NCI-H2107 (cell line): ENCODE measurements at regions not wholly inside any gene's neighbourhood (a gene's known extent, or its start where the extent isn't known, plus 50 kb on each side); places are given as distances from the start of the nearest gene placed in this dataset.

Experiments
- DNase-seq: peaks from one replicate; lab custom pipeline; 2025; lab: John Stamatoyannopoulos, UW

DNA sequence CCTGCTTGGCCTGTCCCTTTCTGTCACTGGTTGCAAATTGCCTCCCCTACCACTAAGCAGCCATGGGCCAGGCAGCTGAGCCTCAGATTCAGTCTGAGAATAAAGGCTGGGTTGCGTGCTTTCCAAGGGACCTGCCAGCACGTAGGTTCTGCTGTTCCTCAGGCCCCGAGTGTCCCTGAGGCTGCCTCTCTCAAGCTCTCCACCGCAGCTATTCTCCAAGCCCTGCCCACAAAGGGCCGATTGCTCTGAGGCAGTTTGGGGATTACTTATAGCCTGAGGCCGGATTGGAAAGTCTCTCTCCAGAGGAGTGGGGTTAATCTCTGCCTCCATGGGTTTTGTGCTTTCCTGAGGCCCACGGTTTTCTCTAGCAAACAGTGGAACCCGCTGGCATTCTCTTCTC is 590.7 kb downstream of the BCOR start:
- no peak for DNase-seq

DNA sequence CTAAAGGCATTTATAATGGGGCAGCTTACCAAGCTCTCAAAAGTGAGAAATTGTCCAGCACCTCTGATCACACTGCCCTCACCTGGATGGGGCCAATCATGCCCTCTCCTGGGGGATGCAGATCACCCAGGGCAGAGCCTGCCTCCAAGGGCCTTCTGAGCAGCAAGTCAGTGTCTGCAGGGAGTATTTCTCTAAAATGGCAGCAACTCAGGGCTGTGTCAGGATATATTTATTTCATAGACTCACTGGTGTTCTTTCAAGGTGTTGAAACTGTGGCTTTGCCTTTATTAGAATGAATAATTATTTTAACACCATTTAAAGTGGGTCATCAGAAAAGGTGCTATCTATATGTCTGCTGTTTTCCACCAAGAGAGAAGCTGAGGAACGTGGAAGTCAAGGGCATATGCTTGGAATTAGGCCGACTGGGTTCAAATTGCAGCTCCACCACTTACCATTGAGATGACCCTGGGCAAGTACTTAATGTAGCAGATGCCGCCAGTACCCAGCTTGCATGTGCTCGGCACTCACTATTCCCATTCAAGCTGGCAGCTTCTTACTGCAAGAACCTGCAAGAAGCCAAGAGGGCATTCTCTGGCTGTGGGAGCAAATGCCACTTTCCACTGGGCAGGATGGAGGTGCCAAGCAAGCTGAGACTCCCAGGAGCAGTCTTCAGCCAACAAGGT is 590.0 kb downstream of the BCOR start:
- DNase-seq: no peak

DNA sequence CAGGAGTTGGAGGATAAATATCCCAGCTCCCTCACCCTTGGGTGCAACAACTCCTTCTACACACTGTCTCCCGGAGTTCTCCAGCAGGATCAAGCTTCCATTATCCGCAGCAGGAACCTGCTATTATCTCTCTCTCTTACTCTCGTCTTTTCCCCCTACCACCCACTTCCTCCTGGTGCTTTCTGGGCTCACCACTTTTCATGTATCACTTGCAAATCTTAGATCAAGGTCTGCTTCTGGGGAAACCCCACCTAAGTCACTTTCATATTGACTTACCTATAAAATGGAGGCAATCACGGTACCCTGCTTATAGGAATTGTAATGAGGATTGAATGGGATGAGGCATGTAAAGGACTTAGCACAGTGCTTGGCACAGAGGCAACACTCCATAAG is 589.5 kb downstream of the BCOR start:
- DNase-seq: no peak

DNA sequence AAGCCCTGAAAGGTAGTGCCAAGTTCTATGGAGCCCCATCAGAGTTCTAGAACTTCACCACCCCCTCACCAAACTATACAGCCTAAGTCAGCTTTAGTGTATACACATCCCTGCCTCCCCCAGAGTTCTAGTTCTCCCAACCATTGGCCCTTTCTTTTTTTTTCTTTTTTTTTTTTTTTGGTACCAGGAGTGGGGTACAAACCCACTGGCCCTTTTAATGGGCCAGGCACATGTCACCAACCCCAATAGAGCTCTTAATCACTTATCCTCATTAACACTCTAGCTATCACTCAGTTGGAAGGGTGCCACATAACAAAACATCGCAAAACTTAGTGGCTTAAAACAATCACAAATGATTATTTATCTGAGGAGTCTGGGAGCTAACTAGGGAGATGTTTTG is 588.6 kb downstream of the BCOR start:
- DNase-seq: no peak

DNA sequence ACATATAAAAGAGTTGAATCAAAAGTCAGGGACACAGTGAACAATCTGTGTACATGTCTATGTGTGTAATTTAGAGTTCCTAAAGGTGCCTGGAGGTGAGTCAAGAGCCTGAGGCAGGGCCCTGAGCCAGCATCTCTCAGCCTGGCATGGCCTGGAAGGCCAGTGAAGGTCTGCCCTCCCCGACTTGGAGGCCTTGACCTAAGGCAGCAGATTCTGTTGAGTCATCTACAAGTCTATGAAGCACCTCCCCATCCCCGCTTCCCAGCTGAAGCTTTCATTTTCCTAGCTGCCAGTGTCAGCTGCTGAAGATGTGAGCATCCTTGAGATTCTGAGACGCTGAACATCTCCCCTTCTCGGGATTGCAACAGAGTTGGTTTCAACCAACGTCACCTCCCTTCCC is 583.9 kb downstream of the BCOR start:
- no peak for DNase-seq

DNA sequence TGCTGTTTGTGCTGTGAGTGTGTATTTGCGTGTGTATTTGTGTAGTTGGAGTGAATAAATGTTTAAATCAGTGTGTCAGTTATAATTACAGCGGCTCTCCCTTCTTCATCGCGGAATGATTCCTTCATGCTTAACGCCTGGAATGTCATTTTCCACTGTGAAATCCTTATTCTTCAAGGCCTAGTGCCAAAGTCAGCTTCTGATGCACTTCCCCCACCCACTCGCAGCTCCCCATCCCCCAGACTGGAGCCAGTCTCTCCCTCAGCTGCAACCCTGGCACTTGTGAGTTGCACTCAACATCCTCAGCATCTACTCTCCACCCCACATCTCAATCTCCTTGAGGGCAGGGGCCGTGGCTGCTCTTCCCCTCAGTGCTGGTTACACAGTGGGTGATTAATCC is 583.0 kb downstream of the BCOR start:
- no peak for DNase-seq

DNA sequence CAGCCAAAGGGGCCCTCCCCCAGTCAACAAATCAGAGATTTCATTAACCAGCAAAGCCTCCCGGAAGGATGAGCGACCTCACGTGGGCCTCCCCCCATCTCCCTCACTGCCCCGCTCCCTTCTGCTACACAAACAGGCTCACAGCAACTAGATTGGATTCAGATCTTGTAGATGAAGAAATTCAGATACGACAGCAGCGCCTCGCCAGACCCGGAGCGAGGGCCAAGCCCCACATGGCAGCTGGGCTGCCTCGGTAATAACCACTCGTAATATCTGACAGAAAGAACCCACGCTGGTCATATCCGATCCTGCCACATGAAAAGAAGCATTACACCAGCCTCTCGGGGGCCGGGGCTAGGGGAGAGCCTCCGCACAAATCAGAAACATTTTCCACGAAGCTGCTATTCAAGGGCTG is 581.3 kb downstream of the BCOR start:
- DNase-seq: no peak

DNA sequence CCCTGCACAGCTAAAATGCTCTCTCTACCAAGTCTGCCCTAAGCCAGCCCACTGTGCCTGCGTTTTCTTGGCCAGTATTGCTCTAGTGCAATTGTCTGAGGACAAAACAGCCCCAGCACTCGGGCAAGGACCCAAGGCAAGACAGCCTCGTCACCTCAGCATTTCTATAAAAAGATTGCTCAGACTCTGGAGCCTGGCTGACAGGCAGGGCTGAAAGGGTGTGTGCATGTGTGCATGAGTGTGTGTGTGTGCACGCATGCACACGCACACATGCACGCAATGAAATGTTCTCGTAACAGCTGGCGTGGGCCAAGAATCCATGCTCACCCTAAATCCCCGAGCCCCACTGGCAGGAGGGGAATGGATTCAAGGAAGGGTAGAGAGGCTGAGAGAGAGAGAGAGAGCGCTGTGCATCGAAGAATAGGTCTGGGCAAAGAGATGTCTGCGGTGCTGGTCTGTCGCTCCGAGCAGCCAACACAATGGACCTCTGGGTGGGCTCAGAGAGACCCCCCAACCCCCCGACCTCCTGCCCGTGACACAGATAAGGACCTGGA is 579.2 kb downstream of the BCOR start:
- DNase-seq: no peak

DNA sequence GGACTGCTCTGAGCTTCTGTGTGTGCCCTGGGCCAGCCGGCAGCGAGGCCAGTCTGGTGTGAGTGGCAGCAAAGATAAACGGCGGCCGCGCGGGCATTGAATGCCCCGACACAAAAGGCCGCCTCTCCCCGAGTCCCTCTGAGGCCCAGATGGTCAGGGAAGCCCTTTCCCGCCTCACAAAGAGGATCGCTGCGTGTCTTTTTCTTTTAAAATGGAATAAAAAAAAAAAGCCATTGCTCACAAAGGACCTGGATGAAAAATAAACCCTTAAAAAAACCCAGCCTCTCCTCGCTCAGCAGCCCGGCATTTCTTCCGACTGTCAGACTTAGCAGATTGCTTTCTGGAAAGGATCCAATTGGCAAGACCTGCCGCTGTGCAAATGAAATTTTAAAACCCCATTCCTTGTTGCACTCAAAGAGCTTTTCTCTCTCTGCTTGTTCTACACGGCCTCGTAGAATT is 578.7 kb downstream of the BCOR start:
- peak; percentile 75 for DNase-seq

DNA sequence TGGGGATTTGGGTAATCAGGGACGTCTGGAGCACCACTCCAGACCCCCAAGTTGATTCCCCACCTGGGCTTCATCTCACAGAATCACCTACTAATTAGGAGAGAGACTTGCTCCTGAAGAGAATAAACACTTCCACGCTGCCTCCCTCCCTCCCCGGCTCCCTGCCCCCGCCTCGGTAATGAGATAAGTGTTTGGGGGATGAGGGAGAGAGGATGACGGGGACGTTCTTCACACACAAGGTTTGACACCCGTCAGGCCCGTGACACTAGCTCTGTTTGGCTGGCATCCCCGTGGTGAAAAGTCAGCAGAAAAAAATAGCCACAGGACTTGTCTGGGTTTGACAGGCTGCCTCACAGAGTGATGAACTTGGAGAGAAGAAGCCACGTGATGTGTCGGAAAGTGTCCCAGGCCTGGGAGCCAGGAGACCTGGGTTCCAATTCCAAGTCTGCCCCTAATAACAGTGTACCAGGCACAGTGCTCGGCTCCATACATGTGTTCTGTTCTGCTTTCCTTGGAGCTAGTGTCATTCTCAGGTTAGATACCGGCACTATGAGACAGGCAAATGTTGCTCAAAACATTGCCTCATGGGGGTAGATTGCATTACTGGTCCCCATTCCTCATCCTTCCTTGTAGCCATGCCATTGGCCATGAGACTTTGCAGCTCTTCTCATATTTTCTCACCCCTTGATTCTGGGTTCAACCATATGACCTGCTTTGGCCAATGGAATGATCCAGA is 578.0 kb downstream of the BCOR start:
- peak; percentile 9 for DNase-seq

DNA sequence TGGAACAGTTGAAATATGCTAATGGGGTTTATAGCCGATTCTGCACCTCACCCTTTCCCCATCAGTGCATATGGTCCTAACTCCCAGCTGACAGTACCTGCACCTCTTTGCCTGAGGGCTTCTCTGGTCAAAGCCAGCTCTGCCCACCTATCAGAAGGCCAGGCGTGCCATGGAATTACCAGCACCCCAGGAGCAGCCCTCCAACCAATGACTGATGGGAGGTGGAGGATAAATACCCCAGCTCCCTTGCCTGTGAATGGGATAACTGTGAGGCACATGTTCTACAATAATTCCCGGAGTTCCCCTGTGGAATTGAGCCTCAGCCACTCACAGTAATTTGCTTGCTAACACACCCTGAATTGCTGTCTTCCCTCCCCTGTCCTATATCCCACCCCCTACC is 572.0 kb downstream of the BCOR start:
- no peak for DNase-seq

DNA sequence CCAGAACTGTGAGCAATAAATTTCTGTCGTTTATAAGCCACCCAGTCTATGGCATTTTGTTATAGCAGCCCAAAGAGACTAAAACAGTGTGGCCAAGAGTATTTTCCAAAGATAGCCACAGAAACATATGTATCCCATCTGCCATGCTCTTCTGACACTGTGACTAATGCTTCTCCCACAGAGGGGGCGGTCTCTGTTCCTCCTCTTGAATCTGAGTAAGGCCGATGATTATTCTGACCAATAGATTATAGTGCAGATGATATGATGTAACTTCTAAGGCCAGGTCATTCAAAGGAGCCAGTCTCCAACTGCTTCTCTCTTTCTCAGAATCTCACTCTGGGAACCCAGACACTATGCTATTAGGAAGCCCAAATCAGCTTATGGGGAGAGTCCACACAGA is 570.7 kb downstream of the BCOR start:
- DNase-seq: no peak

DNA sequence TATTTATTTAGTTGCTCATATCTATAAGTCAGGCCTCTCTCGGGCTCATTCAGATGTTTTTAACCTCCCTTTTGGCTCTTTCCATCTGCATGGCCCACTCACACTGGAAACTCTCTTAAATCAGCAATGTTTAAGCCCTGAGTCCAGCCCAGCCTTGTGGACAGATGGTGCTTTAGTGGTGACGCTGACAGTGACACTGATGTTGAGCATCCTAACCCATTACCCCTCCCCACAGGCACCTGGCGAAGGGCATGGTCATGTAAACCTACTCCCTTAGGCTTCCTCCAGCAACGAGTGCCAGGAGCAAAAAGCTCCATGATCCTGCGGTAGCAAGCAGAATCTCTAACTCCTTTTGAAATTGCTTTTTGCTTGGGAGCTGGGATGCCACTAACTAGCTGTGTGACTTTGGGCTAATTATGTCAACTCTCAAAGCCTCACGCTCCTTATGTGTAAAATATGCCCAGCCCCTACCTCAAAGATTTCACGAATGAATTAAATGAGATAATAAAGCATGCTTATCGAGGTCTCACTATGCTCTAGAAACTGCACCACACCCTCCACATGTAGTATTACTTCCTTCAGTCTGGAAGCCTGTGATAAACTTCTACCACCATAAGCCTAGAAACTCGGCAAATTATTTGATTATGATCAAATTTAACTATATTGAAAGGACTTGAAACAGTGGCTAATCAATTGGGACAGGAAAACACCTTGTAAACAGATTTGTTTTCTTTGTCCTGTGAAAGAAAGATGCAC is 569.4 kb downstream of the BCOR start:
- DNase-seq: no peak

DNA sequence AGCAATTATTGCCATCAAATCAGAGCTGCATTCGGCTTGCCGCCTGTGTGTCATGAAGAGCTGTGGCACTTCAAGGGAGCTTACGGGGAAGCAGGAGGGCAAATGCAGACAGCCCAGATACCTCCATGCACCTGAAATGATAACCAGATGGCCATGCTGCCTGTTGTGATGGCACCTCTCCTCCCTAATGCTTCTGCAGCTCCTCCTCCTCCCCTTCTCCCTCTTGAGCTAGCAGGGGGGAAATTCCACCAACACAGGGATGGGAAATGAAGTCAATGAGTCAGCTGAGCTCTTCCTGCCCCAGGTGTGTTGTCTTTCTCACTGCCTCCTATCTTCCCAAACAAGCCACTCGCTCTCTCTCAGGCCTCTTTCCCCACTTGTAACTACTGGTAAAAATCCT is 565.0 kb downstream of the BCOR start:
- no peak for DNase-seq

DNA sequence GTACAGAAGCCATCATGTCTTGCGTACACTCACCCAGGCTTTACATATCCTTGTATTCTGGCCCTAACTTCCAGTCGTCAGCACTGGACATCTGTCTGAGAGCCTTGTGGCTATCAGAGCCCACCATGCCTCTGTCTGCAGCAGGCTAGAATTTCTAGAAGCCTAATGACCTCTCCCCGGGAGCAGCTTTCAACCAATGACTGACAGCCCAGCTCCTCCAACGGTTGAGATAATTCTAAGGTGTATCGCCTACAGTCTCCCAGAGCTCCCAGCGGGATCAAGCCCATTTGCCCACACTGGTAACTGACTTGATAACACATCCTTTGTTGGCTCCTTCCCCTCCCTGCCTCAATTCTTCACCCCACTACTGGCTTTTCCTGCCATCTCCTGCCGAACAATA is 562.8 kb downstream of the BCOR start:
- DNase-seq: no peak

DNA sequence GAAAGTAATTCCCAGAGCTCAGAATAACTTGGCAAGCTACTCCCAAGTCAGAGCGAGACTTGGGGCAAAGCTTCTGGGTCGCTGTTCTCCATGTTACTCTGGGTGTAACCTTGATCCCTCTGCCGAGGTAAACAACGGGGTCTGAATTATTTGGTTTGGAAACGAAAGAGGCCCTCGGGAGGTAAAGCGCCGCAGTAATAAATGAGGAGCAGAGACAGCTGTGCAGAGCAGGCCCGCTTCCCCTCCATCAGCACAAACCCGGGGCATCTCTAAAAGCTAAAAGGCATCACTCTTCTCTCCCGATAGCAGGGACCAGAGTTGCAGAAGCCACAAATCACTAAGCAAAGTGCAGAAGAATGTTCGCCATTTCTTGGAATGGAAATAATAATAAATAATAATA is 561.5 kb downstream of the BCOR start:
- DNase-seq: no peak

DNA sequence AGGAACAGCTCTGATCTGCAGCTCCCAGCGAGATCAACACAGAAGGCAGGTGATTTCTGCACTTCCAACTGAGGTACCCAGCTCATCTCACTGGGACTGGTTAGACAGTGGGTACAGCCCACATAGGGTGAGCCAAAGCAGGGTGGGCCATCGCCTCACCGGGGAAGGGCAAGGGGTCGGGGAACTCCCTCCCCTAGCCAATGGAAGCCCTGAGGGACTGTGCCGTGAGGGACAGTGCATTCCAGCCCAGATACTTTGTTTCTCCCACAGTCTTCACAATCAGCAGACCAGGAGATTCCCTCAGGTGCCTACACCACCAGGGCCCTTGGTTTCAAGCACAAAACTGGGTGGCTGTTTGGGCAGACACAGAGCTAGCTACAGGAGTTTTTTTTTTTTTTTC is 555.9 kb downstream of the BCOR start:
- no peak for DNase-seq

DNA sequence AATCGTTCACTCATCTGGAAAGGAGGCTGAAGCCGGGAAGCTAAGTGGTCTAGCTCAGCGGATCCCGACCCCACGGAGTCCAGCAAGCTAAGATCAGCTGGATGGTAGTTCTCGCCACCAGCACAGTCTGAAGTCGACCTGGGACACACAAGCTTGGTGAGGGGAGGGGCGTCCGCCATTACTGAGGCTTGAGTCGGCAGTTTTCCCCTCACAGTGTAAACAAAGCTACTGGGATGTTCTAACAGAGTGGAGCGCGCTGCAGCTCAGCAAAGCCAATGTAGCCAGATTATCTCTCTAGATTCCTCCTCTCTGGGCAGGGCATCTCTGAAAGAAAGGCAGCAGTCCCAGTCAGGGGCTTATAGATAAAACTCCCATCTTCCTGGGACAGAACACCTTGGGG is 555.4 kb downstream of the BCOR start:
- DNase-seq: no peak

DNA sequence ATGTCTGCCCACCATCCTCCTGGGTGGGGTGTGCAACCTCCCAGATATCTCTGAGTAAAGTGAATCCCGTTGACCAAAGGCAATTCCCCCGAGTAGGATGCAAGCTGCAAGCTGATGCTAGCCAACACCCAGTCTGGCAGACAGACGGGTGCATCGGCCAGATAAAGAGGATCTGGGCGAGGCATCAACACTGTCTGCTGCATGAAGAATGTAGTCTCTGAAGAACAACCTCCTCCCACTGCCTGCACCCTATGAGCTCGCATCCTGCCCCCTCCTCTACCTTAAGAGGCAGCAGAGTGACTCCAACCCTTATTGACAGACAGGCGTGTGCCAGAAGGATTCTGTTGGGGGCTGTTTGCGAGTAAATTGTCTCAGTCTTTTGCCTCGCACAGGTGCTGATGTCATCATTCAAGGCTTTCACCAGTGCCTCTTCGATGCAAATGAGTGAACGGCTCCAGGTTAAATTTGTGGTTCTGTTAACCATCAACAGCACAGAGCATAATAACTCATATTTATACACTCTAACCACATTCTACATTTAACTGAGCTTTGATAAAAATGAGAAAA is 546.9 kb downstream of the BCOR start:
- no peak for DNase-seq

DNA sequence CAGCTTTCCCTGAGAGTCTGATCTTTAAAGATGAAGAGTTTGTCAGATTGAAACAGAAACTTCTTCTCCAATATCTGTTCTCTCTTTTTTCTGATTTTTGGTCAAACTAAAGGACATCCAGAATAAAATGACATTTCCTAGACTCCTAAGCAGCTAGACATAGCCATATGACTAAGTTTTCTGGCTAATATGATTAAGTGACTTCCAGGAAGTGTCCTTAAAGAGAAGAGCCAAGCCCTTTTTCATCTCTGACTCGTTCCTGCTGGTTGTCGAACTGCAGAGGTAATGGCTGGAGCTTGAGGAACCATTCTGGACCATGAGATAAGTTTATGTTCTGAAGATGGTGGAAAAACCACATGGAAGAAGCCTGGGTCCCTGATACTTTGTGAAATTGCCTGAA is 546.0 kb downstream of the BCOR start:
- no peak for DNase-seq

DNA sequence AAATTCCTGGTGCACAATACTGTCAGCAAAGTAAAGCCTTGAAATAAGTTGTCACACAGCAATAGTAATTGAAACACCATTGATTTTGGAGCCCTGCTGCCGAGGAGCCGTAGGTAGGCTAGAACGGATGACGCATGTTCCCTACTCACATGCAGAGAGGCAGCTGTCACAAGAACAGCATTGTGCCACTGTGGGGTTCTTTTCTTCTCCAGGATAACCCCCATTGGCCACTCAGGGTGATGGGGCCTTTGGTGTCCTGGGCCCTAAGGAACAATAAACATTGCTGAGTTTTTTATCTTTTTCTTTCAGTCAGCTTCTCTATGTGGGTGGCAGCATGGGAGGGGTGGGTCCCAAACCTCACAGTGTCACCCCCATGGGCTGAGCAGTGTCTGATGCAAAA is 542.3 kb downstream of the BCOR start:
- no peak for DNase-seq

DNA sequence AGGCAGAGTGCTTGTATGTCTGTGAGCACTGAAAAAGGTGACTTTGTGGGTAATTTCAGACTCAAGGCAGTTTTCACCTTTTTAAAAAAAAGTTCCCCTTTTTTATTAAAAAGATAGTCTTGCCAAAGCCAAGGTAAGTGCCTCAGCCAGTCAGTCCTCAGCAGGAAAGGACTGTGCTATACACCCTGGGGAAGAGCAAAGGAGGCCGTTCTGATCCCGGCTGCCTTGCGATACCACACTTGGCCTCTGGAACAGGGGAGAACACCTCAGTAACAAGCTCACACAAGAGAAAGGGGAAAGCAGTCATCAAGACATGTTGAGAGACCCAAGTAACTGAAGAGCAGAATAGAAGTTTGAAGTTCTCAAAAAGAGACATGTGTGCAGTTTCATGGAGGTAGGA is 541.7 kb downstream of the BCOR start:
- no peak for DNase-seq

DNA sequence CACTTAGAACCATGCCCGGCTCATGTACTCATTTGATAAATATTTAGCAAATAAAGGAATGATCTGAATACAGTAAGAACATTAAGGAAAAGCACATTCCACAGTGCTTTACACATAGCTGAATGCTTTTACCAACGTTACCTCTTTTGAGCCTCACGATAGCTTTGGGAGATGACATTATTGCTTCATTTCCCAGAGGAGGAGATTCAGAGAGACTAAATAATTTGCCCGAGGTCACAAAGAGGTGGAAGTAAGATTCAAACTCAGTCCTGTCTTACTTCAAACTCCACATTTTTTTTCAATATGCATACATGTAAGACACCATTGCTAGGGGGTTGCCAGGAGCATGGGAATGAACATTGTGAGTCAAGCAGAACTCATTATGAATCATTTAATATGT is 538.5 kb downstream of the BCOR start:
- DNase-seq: no peak
